Colonic mucosa (tissue), 4 donors: ENCODE measurements at regions not wholly inside any gene's neighbourhood (a gene's known extent, or its start where the extent isn't known, plus 50 kb on each side); places are given as distances from the start of the nearest gene placed in this dataset.

ENCODE experiments used
- DNase-seq: peaks from one replicate; pipeline ENCODE4 v3.0.0-alpha.2; 2020
- H3K27ac ChIP-seq: fragments of 200-600 bp; one replicate; pipeline ENCODE4 v1.8.0; 2021
- H3K27me3 ChIP-seq: fragments of 200-600 bp; one replicate; pipeline ENCODE4 v1.8.0; 2021
- H3K36me3 ChIP-seq: fragments of 200-600 bp; one replicate; pipeline ENCODE4 v1.8.0; 2021
- H3K4me1 ChIP-seq: fragments of 200-600 bp; one replicate; pipeline ENCODE4 v1.8.0; 2021; ENCODE audit warnings: mild to moderate bottlenecking
- H3K4me3 ChIP-seq: fragments of 200-600 bp; one replicate; pipeline ENCODE4 v1.8.0; 2021
- H3K9ac ChIP-seq, 2 donors: one replicate each; pipeline ENCODE4 v1.7.0; 2013; ENCODE audit warnings: control low read depth in 2 of 2, low read depth in 2 of 2, low read length in 2 of 2
- H3K9me3 ChIP-seq: fragments of 200-600 bp; one replicate; pipeline ENCODE4 v1.8.0; 2021
- CTCF ChIP-seq: fragments of 200-600 bp; IDR thresholded peaks from one replicate; pipeline ENCODE4 v1.8.0; 2022; ENCODE audit warnings: antibody characterized with exemption, mild to moderate bottlenecking
- intact Hi-C: fragments of 100-400 bp; cut with DNase I; formaldehyde crosslinking; loops from one replicate; pipeline ENCODE4 v1.14.1; 2022
- donor health status: healthy.
- donor health status: DM: no; HTN: no; CAD: no.
- donor health status: DM: no; HTN: no; CAD: no.

GRCh38 chrX:126064901-126065541 lies 101.1 kb downstream of the DCAF12L2 start:
- Histone ChIP-seq H3K27me3 (no peaks in the 10 kb centered on the region), H3K9ac (no peak overlapping the region), H3K4me3 (no peak overlapping the region), H3K36me3 (no peaks in the 10 kb centered on the region), H3K27ac (no peak overlapping the region), H3K9me3 (no peaks in the 10 kb centered on the region), H3K4me1 (no peaks in the 10 kb centered on the region)
- no peak for TF ChIP-seq CTCF
- DNase-seq, result no peak
- intact Hi-C loops, result no loop called here

GRCh38 chrX:126065901-126066660 lies 100.0 kb downstream of the DCAF12L2 start:
- intact Hi-C loops, result no loop called here
- H3K4me3 ChIP-seq, result no peak overlapping the region
- no peaks in the 10 kb centered on the region for H3K4me1 ChIP-seq
- H3K9me3 ChIP-seq, result no peaks in the 10 kb centered on the region
- H3K27me3 ChIP-seq, result no peaks in the 10 kb centered on the region
- no peak overlapping the region for H3K27ac ChIP-seq
- no peak overlapping the region for H3K9ac ChIP-seq
- no peak for TF ChIP-seq CTCF
- no peak for DNase-seq
- H3K36me3 ChIP-seq, result no peaks in the 10 kb centered on the region
